ENCODE measurements at regions not wholly inside any gene's neighbourhood (a gene's known extent, or its start where the extent isn't known, plus 50 kb on each side); places are given as distances from the start of the nearest gene placed in this dataset.

DNA sequence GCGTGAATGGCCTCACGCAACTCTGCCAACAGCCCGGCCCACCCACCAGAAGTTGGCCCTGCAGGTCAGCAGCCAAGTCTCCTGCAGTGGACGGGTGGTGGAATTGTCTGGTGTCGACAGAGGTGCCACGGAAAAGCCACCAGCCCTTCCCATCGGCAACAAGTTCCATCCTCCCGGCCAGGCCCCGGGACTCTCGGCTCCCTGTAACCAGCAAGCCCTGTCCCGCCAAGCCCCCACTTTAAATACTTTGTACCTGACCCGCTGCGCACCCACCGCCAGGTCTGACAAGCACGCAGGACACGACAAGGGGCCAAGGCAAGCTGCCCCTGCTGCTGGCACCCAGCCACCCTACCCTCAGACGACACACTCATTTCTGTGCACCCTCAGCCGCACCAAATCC, 100.8 kb downstream of the RBFOX3 start:
- DNase-seq = no peak
- peaks cover 4% of the 10 kb centered on the region for H3K9me3 ChIP-seq (ENCODE audit: control insufficient read depth, low read depth, low read length)
- no peaks in the 10 kb centered on the region for H3K36me3 ChIP-seq (ENCODE audit: control insufficient read depth, insufficient read depth, low read length)
- no CpG with 5 or more reads among the region's 18 CpGs for WGBS (ENCODE audit: insufficient coverage, low lambda C conversion rate)
- no peaks in the 10 kb centered on the region for H3K4me1 ChIP-seq (ENCODE audit: control insufficient read depth, insufficient read depth, low read length)
- no peak overlapping the region for H3K27ac ChIP-seq (ENCODE audit: low read length)
- no peak overlapping the region for H3K4me3 ChIP-seq (ENCODE audit: low read length)
- no peaks in the 10 kb centered on the region for H3K27me3 ChIP-seq (ENCODE audit: control insufficient read depth, insufficient read depth, low read length)

- Histone ChIP-seq H3K4me1 (ENCODE audit: control insufficient read depth, insufficient read depth, low read length) (no peaks in the 10 kb centered on the region), H3K27ac (ENCODE audit: low read length) (no peak overlapping the region), H3K9me3 (ENCODE audit: control insufficient read depth, low read depth, low read length) (peaks cover 4% of the 10 kb centered on the region), H3K27me3 (ENCODE audit: control insufficient read depth, insufficient read depth, low read length) (no peaks in the 10 kb centered on the region), H3K36me3 (ENCODE audit: control insufficient read depth, insufficient read depth, low read length) (no peaks in the 10 kb centered on the region), H3K4me3 (ENCODE audit: low read length) (no peak overlapping the region)
- whole genome bisulfite sequencing (ENCODE audit: insufficient coverage, low lambda C conversion rate) = no CpG with 5 or more reads among the region's 14 CpGs
- no peak for DNase-seq
Observed at GRCh38 chr17:79509490-79509889, 101.4 kb downstream of the RBFOX3 start.

DNA sequence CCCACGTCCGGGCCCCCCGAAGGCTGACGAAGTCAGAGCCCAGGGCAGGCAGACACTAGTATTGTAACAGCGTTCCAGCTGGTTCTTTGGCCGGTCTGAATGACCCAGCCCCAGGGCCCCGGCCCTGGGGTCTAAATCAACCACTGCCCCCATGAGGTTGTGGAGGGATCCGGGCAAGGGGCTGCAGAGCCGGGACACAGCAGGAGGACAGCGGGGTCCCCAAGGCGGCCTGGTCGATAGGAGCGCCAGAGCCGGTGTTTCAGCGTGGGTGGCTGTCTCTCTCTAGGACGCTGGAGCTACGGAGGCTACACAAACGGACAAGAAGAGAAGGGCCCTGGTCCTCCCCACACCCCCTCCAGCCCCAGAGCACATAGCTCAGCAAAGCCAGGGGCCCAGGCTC, 101.8 kb downstream of the RBFOX3 start:
- no peaks in the 10 kb centered on the region for H3K27me3 ChIP-seq (ENCODE audit: control insufficient read depth, insufficient read depth, low read length)

DNA sequence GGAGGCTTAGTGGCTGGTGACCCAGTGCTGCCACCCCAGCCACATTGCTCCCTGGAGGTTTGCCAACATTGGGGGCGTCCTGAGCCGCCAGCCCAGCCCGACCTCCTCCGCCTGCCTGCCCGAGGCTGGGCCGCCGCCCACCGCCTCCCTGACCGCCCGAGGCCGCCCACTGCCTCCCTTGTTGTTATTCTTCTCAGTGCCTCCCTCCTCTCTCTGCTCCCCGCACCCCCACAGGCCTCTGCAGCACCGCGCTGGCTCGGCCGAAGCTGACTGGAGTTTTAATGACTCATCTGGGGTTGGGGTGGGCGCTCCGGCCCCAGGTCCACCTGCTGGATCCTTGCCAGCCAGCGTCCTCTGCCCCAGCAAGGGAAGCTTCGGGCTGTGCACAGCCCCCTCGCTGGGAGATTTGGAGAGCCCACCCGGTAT, 102.5 kb downstream of the RBFOX3 start:
- Histone ChIP-seq H3K9me3 (ENCODE audit: control insufficient read depth, low read depth, low read length) (peaks cover 4% of the 10 kb centered on the region), H3K27me3 (ENCODE audit: control insufficient read depth, insufficient read depth, low read length) (no peaks in the 10 kb centered on the region), H3K4me1 (ENCODE audit: control insufficient read depth, insufficient read depth, low read length) (no peaks in the 10 kb centered on the region), H3K27ac (ENCODE audit: low read length) (no peak overlapping the region), H3K36me3 (ENCODE audit: control insufficient read depth, insufficient read depth, low read length) (no peaks in the 10 kb centered on the region), H3K4me3 (ENCODE audit: low read length) (no peak overlapping the region)
- 73% methylated on average over 3 of the region's 22 CpGs for WGBS (ENCODE audit: insufficient coverage, low lambda C conversion rate)
- DNase-seq = no peak

More for the DNA sequence above, 101.8 kb downstream of the RBFOX3 start:
- no peak overlapping the region for H3K4me3 ChIP-seq (ENCODE audit: low read length)
- no peak for DNase-seq
- no peaks in the 10 kb centered on the region for H3K4me1 ChIP-seq (ENCODE audit: control insufficient read depth, insufficient read depth, low read length)
- H3K36me3 ChIP-seq (ENCODE audit: control insufficient read depth, insufficient read depth, low read length) = no peaks in the 10 kb centered on the region
- peaks cover 4% of the 10 kb centered on the region for H3K9me3 ChIP-seq (ENCODE audit: control insufficient read depth, low read depth, low read length)
- H3K27ac ChIP-seq (ENCODE audit: low read length) = no peak overlapping the region
- WGBS (ENCODE audit: insufficient coverage, low lambda C conversion rate) = no CpG with 5 or more reads among the region's 18 CpGs

DNA sequence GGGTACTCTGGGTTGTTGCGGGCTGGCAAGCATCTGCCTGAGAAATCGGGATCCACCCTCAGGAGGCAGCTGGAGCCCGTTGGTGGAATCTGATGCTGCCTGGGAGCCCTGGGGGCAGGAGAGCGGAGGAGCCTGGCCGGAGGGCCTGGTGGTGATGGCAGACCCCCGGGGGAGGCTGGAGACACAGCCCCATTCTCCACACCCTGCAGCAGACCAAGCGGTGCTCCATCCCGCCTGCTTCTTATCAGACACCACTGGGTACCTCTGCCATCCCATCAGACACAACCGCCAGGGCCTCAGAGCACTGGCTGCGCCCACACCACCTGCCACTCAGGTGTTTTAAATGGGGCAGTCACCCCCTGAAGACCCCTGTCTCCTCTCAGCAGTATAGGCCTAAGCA, 103.9 kb downstream of the RBFOX3 start:
- Histone ChIP-seq H3K27me3 (ENCODE audit: control insufficient read depth, insufficient read depth, low read length) (no peaks in the 10 kb centered on the region), H3K4me3 (ENCODE audit: low read length) (no peak overlapping the region), H3K36me3 (ENCODE audit: control insufficient read depth, insufficient read depth, low read length) (no peaks in the 10 kb centered on the region), H3K4me1 (ENCODE audit: control insufficient read depth, insufficient read depth, low read length) (no peaks in the 10 kb centered on the region), H3K9me3 (ENCODE audit: control insufficient read depth, low read depth, low read length) (no peaks in the 10 kb centered on the region), H3K27ac (ENCODE audit: low read length) (no peak overlapping the region)
- WGBS (ENCODE audit: insufficient coverage, low lambda C conversion rate) = no CpG with 5 or more reads among the region's 10 CpGs
- DNase-seq = no peak

- no peak overlapping the region for H3K4me3 ChIP-seq (ENCODE audit: low read length)
- no peaks in the 10 kb centered on the region for H3K27me3 ChIP-seq (ENCODE audit: control insufficient read depth, insufficient read depth, low read length)
- DNase-seq = no peak
- H3K27ac ChIP-seq (ENCODE audit: low read length) = no peak overlapping the region
- WGBS (ENCODE audit: insufficient coverage, low lambda C conversion rate) = no CpG with 5 or more reads among the region's 24 CpGs
- no peaks in the 10 kb centered on the region for H3K9me3 ChIP-seq (ENCODE audit: control insufficient read depth, low read depth, low read length)
- H3K36me3 ChIP-seq (ENCODE audit: control insufficient read depth, insufficient read depth, low read length) = no peaks in the 10 kb centered on the region
- H3K4me1 ChIP-seq (ENCODE audit: control insufficient read depth, insufficient read depth, low read length) = peaks cover 4% of the 10 kb centered on the region
Observed at GRCh38 chr17:79506150-79506870, 104.5 kb downstream of the RBFOX3 start.

GRCh38 chr17:79505199-79505598, 105.7 kb downstream of the RBFOX3 start:
- no CpG with 5 or more reads among the region's 7 CpGs for WGBS (ENCODE audit: insufficient coverage, low lambda C conversion rate)
- Histone ChIP-seq H3K27me3 (ENCODE audit: control insufficient read depth, insufficient read depth, low read length) (no peaks in the 10 kb centered on the region), H3K4me1 (ENCODE audit: control insufficient read depth, insufficient read depth, low read length) (peaks cover 4% of the 10 kb centered on the region), H3K36me3 (ENCODE audit: control insufficient read depth, insufficient read depth, low read length) (no peaks in the 10 kb centered on the region), H3K9me3 (ENCODE audit: control insufficient read depth, low read depth, low read length) (no peaks in the 10 kb centered on the region), H3K4me3 (ENCODE audit: low read length) (no peak overlapping the region), H3K27ac (ENCODE audit: low read length) (no peak overlapping the region)
- no peak for DNase-seq

DNA sequence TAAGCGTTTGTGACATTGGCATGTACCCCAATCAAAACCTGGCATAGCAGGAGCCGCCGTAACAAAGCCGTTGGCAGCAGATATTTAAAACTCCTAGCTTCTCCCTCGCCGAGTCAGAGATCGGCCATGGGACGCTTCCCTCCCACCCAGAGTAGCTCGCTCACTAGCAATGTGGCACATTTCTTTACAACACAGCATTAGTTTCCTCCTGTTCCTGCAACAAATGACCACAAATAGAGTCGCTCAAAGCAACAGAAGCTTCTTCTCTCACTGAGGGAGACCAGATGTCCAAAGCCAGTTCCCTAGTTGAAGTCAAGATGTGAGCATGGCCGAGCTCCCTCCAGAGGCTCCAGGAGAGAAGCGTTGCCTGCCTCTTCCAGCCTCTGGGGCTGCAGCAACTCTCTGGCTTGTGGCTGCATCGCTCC, 106.7 kb downstream of the RBFOX3 start:
- Histone ChIP-seq H3K27ac (ENCODE audit: low read length) (no peak overlapping the region), H3K4me3 (ENCODE audit: low read length) (no peak overlapping the region), H3K4me1 (ENCODE audit: control insufficient read depth, insufficient read depth, low read length) (peaks cover 4% of the 10 kb centered on the region), H3K36me3 (ENCODE audit: control insufficient read depth, insufficient read depth, low read length) (no peaks in the 10 kb centered on the region), H3K27me3 (ENCODE audit: control insufficient read depth, insufficient read depth, low read length) (no peaks in the 10 kb centered on the region), H3K9me3 (ENCODE audit: control insufficient read depth, low read depth, low read length) (no peaks in the 10 kb centered on the region)
- DNase-seq = no peak
- WGBS (ENCODE audit: insufficient coverage, low lambda C conversion rate) = no CpG with 5 or more reads among the region's 13 CpGs

DNA sequence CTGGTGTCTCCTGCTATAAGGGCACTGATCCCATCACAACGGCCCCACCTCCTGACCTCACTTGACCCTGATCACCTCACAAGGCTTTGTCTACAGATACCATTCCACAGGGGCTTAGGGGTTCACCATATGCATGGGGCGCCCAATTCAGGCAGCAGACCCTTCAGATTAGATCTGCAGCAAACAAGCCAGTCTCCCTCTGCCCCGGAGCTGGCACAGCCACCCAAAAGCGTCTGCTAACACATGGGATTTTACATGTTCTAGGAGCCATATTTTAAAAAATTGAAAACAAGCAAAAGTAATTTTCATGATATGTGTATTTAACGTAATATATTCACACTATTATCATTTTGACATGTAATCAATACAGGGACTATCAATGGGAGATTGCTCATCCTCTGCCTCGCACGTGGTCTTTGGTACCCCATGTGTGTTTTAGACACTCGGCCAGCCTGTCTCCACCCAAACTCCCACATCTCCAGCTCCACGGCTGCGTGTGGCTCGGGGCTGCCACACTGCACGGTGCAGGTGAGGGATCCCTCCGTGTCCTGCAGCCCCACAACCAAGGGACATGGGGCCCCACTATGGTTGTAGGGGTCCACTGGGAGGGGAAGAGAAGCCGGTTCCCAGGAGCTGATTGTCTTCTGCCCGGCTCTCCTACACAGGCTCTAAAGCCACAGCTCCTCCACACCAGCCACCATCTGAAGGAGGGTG, 107.6 kb downstream of the RBFOX3 start:
- Histone ChIP-seq H3K36me3 (ENCODE audit: control insufficient read depth, insufficient read depth, low read length) (no peaks in the 10 kb centered on the region), H3K27me3 (ENCODE audit: control insufficient read depth, insufficient read depth, low read length) (no peaks in the 10 kb centered on the region), H3K9me3 (ENCODE audit: control insufficient read depth, low read depth, low read length) (no peaks in the 10 kb centered on the region), H3K4me3 (ENCODE audit: low read length) (no peak overlapping the region), H3K4me1 (ENCODE audit: control insufficient read depth, insufficient read depth, low read length) (peaks cover 4% of the 10 kb centered on the region), H3K27ac (ENCODE audit: low read length) (no peak overlapping the region)
- no CpG with 5 or more reads among the region's 15 CpGs for WGBS (ENCODE audit: insufficient coverage, low lambda C conversion rate)
- no peak for DNase-seq

- Histone ChIP-seq H3K9me3 (ENCODE audit: control insufficient read depth, low read depth, low read length) (no peaks in the 10 kb centered on the region), H3K4me3 (ENCODE audit: low read length) (no peak overlapping the region), H3K27me3 (ENCODE audit: control insufficient read depth, insufficient read depth, low read length) (no peaks in the 10 kb centered on the region), H3K36me3 (ENCODE audit: control insufficient read depth, insufficient read depth, low read length) (no peaks in the 10 kb centered on the region), H3K4me1 (ENCODE audit: control insufficient read depth, insufficient read depth, low read length) (peaks cover 4% of the 10 kb centered on the region), H3K27ac (ENCODE audit: low read length) (no peak overlapping the region)
- DNase-seq = no peak
- WGBS (ENCODE audit: insufficient coverage, low lambda C conversion rate) = no CpG with 5 or more reads among the region's 3 CpGs
Observed at GRCh38 chr17:79501910-79502309, 108.9 kb downstream of the RBFOX3 start.
